IPS-18a (cell line): ENCODE measurements at regions not wholly inside any gene's neighbourhood (a gene's known extent, or its start where the extent isn't known, plus 50 kb on each side); places are given as distances from the start of the nearest gene placed in this dataset.
"Not testable (repeated sequence)": the region's sequence is repeated elsewhere in the genome, so short reads cannot be mapped to it uniquely, and the experiment has no call there.

Experiments
- H3K27ac ChIP-seq: one replicate; pipeline ENCODE4 v1.5.1; 2013; ENCODE audit warnings: low read length
- H3K27me3 ChIP-seq: one replicate; pipeline ENCODE4 v1.6.1; 2013; ENCODE audit warnings: mild to moderate bottlenecking, low read length; ENCODE audit not compliant: control insufficient read depth, insufficient read depth
- H3K36me3 ChIP-seq: one replicate; pipeline ENCODE4 v1.6.1; 2013; ENCODE audit warnings: low read depth, low read length; ENCODE audit not compliant: control insufficient read depth
- H3K4me1 ChIP-seq: one replicate; pipeline ENCODE4 v1.6.1; 2013; ENCODE audit warnings: low read depth, low read length; ENCODE audit not compliant: control insufficient read depth
- H3K4me3 ChIP-seq: one replicate; pipeline ENCODE4 v1.5.1; 2013; ENCODE audit warnings: low read length
- H3K9ac ChIP-seq: one replicate; pipeline ENCODE4 v1.6.1; 2013; ENCODE audit warnings: mild to moderate bottlenecking, low read length, moderate library complexity
- H3K9me3 ChIP-seq: one replicate; pipeline ENCODE4 v1.6.1; 2013; ENCODE audit warnings: low read depth, low read length; ENCODE audit not compliant: control insufficient read depth

DNA sequence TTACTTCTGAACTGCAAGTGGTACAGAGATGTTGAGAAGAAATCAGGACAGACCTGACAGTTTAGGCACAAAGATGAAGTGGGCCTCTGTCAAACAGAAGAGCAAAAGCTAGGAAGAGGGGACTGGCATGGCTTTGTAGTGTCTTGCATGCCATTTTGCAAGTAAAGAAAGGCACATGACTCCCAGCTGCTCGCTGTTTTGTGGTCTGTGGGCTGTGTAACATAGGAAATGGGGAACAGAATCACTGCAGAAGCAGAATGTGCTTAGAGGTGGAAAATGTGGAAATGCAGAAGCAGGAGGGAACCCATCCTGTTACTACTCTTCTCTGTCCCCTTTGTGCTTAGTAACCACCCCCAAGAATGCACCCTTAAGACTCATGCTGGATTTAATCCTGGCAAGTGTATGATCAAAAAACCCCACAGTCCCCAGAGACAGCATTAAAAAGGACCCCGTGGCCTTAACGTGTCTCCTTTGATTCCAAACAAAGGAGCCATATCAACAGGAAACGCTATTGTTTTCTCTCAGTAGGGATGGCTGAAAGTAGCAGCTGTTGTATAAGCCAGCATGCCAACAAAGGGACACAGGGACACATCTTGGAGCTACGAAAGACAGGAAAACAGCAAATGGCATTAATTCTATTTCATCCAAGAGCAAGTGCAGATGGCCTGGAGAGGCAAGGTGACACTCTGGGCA lies 177.6 kb upstream of the GLRA2 start:
- Histone ChIP-seq H3K27me3 (no peaks in the 10 kb centered on the region), H3K9me3 (no peaks in the 10 kb centered on the region), H3K4me3 (no peak overlapping the region), H3K36me3 (no peaks in the 10 kb centered on the region), H3K27ac (peak overlapping the region; percentile 1), H3K4me1 (peaks cover 18% of the 10 kb centered on the region), H3K9ac (no peak overlapping the region)

DNA sequence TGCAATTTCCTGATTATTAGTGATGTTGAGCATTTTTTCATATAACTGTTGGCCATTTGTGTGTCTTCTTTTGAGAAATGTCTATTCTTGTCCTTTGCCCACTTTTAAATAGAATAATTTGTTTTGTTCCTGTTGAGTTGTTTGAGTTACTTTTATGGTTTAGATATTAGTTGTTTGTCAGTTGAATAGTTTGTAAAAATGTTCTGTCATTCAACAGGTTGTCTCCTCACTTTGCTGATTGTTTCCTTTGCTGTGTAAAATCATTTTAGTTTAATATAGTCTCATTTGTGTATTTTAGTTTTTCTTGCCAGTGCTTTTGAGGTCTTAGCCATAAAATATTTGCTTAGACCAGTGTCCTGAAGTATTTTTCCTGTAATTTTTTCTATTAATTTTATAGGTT lies 181.8 kb upstream of the GLRA2 start:
- Histone ChIP-seq H3K4me1 (peaks cover 13% of the 10 kb centered on the region), H3K27me3 (no peaks in the 10 kb centered on the region), H3K9me3 (peaks cover 3% of the 10 kb centered on the region), H3K4me3 (no peak overlapping the region), H3K9ac (no peak overlapping the region), H3K36me3 (no peaks in the 10 kb centered on the region), H3K27ac (no peak overlapping the region)

DNA sequence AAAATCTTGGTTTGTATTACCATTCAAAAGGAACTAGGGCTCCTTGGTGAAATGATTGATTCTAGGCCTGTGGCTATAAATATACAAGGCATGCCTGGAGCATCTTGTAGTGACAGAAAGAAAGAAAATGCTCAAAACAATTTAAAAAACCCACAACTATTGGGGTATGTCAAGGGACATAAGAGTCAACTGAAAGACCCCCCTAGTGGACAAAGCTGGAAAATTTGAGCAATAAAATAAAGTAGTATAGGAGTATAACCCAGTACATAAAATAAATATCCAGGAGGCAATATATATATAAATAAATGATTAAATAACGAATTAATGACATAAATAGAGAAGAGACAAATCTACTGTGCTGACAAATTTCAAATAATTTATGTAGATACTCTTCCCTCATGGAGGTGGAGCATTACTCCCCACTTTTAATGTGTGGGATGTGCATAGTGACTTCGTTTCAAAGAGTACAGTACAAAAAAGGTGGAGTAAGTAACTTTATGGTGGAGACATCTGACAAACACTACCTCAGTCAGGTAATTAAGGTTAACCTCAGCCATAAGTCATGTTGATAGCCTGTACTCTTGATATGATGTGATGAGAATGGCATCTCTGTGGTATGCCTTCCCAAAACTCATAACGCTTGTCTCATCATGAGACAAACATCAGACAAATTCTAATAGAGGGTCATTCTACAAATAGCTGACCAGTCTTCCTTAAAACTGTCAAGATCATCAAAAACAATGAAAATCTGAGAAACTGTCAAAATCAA lies 185.0 kb upstream of the GLRA2 start:
- no peak overlapping the region for H3K4me3 ChIP-seq
- H3K9ac ChIP-seq = no peak overlapping the region
- peaks cover 3% of the 10 kb centered on the region for H3K9me3 ChIP-seq
- no peaks in the 10 kb centered on the region for H3K36me3 ChIP-seq
- H3K27me3 ChIP-seq = no peaks in the 10 kb centered on the region
- H3K27ac ChIP-seq = no peak overlapping the region
- H3K4me1 ChIP-seq = no peaks in the 10 kb centered on the region

DNA sequence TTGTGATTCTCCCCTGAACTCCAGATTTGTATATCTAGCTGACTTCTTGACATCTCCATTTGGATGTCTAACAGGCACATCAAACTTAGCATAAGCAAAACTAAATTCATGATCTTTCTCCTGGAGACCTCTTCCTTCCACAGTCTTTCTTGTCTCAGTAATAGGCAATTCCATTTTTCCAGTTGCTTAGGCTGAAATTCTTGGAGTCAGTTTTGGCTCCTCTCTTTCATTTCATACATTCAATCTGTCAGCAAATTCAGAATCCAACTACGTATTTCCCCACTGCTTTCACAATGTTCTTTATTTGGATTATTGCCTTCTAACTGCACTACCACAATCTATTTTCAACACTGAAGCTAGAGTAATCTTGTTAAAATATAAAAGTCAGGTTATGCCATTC lies 219.9 kb upstream of the GLRA2 start:
- H3K9ac ChIP-seq = no peak overlapping the region
- H3K4me3 ChIP-seq = no peak overlapping the region
- H3K27ac ChIP-seq = no peak overlapping the region
- H3K27me3 ChIP-seq = no peaks in the 10 kb centered on the region
- H3K36me3 ChIP-seq = no peaks in the 10 kb centered on the region
- H3K4me1 ChIP-seq = no peaks in the 10 kb centered on the region
- no peaks in the 10 kb centered on the region for H3K9me3 ChIP-seq

DNA sequence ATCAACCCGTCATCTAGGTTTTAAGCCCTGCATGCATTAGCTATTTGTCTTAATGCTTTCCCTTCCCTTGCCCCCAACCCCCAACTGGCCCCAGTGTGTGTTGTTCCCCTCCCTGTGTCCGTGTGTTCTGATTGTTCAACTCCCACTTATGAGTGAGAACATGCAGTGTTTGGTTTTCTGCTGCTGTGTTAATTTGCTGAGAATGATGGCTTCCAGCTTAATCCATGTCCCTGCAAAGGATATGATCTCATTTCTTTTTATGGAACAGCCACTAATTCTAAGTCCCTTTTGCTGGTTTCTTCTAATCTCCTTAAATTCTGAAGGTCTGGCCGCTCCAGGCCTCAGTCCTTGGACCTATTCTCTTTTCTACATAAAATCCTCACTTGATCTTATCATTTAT lies 220.4 kb upstream of the GLRA2 start:
- H3K9me3 ChIP-seq, H3K36me3 ChIP-seq, H3K4me3 ChIP-seq, H3K27ac ChIP-seq, H3K9ac ChIP-seq, H3K27me3 ChIP-seq, H3K4me1 ChIP-seq: not testable (repeated sequence)

DNA sequence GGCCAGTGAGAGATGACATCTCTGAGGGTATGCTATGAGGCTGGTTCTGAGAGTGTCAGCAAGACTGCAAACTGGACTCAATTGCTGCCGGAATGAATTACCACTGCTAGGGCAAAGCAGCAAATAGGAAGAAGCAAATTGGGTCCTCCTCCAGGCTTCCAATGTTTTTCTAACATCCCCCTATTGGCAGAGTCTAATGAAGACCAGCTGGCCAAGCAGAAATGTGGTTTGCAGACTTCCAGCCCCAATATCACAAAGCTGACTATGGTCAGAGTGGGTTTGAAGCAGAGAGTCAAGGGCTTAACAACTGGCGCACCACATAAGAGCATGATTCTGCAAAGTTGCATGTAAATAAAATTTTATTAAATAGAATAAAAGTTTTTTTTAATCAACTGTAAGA lies 225.4 kb upstream of the GLRA2 start:
- H3K4me3 ChIP-seq = no peak overlapping the region
- H3K36me3 ChIP-seq = no peaks in the 10 kb centered on the region
- no peaks in the 10 kb centered on the region for H3K27me3 ChIP-seq
- no peak overlapping the region for H3K27ac ChIP-seq
- H3K9ac ChIP-seq = no peak overlapping the region
- no peaks in the 10 kb centered on the region for H3K9me3 ChIP-seq
- no peaks in the 10 kb centered on the region for H3K4me1 ChIP-seq

DNA sequence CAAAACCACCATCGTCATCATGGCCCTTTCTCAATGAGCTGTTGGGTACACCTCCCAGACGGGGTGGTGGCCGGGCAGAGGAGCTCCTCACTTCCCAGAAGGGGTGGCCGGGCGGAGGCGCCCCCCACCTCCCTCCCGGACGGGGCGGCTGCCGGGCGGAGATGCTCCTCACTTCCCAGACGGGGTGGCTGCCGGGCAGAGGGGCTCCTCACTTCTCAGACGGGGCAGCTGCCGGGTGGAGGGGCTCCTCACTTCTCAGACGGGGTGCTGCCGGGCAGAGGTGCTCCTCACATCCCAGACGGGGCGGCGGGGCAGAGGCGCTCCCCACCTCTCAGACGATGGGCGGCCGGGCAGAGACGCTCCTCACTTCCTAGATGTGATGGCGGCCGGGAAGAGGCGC lies 226.8 kb upstream of the GLRA2 start:
- H3K4me3 ChIP-seq, H3K4me1 ChIP-seq, H3K9me3 ChIP-seq, H3K27ac ChIP-seq, H3K27me3 ChIP-seq, H3K9ac ChIP-seq, H3K36me3 ChIP-seq: not testable (repeated sequence)

DNA sequence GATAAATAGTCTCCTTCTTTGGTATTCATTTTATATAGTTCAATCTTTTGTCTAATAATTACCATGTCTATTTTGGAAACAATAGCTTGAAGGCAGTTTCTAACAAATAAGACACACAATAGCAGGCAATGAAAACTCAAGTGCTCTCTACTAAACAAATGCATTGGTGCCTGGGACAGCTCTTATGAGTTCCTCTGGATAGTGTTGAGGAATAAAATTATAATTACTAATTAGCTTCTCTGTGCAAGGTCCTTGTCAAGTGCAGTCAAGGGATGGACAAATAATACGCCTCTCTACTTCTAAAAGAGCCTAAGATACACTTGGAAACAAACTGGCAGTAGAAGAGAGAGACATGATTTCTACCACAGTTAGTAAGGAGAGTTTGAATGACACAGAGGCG lies 229.0 kb upstream of the GLRA2 start:
- Histone ChIP-seq H3K27me3 (no peaks in the 10 kb centered on the region), H3K36me3 (no peaks in the 10 kb centered on the region), H3K9me3 (no peaks in the 10 kb centered on the region), H3K4me3 (no peak overlapping the region), H3K4me1 (no peaks in the 10 kb centered on the region), H3K27ac (no peak overlapping the region), H3K9ac (no peak overlapping the region)

DNA sequence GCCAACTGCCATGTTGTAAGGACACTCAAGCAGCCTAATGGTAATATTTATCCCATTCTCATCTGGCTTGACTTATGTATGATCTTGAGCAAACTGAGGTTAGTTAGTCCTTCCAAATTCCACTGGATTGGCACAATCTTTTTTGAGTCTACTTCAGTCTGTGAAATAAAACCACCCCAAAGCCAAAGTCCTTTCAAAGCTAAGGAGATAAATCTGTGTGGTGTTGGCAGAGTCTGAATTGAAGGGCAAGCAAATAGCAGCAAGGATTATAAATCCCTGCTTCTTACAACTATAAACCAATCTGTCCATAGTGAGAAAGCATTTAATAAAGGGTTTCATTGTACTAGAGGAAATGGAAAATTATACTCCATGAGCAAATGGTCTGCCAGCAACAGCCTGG lies 233.9 kb upstream of the GLRA2 start:
- no peak overlapping the region for H3K9ac ChIP-seq
- H3K36me3 ChIP-seq = no peaks in the 10 kb centered on the region
- no peak overlapping the region for H3K4me3 ChIP-seq
- H3K9me3 ChIP-seq = no peaks in the 10 kb centered on the region
- H3K27ac ChIP-seq = no peak overlapping the region
- no peaks in the 10 kb centered on the region for H3K27me3 ChIP-seq
- H3K4me1 ChIP-seq = no peaks in the 10 kb centered on the region

DNA sequence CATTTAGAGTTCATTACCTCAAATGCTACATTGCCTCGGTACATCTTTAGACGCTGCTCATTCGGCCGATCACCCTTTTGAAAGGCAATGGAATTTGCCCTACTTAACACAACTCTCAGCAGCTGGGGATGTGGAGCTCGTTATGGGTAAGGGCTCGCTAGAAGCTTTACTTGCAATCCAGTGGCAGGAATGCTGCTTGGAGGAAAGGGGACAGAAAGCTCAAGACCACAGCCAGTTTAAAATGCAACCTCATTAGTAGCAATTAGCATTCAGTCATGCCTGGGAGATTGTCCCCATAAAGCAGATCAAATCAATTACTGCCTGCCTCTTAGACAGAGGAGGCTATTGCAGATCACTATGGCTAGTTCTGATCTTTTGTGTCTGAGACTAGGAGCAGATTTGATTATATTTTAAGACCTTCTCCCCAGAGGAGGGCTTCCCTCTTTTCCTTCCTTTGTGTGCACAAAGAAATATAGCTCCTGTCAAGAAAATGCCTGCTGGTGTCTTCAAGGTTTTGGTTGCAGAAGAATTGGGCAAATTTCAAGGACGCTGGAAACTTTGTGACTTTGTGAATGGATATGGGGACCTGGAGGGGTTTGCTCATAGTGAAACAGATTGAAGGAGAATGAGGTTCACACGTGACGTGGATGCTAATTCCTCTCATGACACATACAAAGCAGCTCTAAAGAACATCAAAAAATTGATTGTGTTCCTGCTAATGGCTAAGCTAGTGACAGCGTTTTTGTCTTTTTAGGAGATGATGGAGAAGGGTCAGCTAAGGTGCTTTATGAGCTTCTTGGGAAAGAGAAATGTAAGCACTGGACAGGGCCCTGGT lies 237.5 kb upstream of the GLRA2 start:
- Histone ChIP-seq H3K4me3 (no peak overlapping the region), H3K27ac (no peak overlapping the region), H3K27me3 (no peaks in the 10 kb centered on the region)

DNA sequence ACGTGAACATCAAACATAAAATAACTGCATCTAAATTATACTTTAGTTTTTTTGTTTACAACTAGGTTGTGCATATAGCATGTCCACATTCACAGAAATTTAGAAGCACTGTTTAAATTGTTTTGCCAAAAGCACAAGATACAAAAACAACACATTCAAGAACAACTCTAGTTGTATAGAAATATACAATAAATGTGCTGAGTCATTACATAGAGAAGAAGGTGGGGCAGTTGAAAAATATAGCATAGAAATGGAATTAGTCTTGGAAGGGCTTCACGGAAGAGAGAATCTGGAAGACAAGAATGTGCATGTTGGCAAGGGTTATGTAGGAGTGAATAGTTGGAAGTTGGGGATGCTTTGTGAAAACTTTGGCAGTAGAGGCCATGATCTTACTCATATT lies 239.0 kb upstream of the GLRA2 start:
- Histone ChIP-seq H3K4me3 (no peak overlapping the region), H3K36me3 (no peaks in the 10 kb centered on the region), H3K9me3 (no peaks in the 10 kb centered on the region), H3K27me3 (no peaks in the 10 kb centered on the region), H3K9ac (no peak overlapping the region), H3K27ac (no peak overlapping the region), H3K4me1 (no peaks in the 10 kb centered on the region)

More for the DNA sequence above, 237.5 kb upstream of the GLRA2 start:
- H3K9ac ChIP-seq = no peak overlapping the region
- no peaks in the 10 kb centered on the region for H3K4me1 ChIP-seq
- H3K36me3 ChIP-seq = no peaks in the 10 kb centered on the region
- H3K9me3 ChIP-seq = no peaks in the 10 kb centered on the region
